Lower leg skin (tissue), 3 donors: ENCODE measurements at regions not wholly inside any gene's neighbourhood (a gene's known extent, or its start where the extent isn't known, plus 50 kb on each side); places are given as distances from the start of the nearest gene placed in this dataset.

ENCODE experiments used
- CTCF ChIP-seq, 3 donors: fragments of 450-650 bp; IDR thresholded peaks; one replicate each; pipeline ENCODE4 v1.5.1; 2016; ENCODE audit warnings: antibody characterized with exemption in 3 of 3, mild to moderate bottlenecking in 3 of 3, moderate library complexity in 2 of 3
- POLR2A ChIP-seq, 2 donors: fragments of 450-650 bp; IDR thresholded peaks; one replicate each; pipeline ENCODE4 v1.6.1; 2016 to 2017; ENCODE audit warnings: antibody characterized with exemption in 2 of 2, mild to moderate bottlenecking in 1 of 2, moderate library complexity in 1 of 2

DNA sequence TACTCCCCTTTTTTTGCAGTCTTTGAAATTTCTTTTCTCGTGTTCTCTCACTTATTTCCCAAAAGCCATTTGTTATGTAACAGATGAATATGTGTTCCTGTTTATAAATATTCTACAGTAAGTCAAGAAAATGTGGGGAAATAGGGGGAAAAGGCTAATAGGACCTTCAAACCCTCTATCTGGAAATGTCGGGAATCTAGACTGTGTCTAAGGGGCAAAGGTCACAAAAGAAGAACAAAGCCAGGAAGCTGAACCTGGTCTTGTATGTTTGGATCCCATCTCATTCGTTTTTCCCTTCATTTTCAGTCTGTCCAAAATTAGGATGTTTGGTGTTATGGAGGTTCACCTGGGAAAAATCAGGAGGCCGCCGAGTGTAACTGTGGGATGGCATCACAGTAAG lies 490.3 kb downstream of the NR2F1-AS1 start:
- TF ChIP-seq CTCF (IDR thresholded peaks at IDR 0.05) (no peak), POLR2A (IDR thresholded peaks at IDR 0.05) (no peak)
